Hematopoietic multipotent progenitor cell (in vitro differentiated cells): ENCODE measurements at regions not wholly inside any gene's neighbourhood (a gene's known extent, or its start where the extent isn't known, plus 50 kb on each side); places are given as distances from the start of the nearest gene placed in this dataset.

ENCODE experiments used
- DNase-seq, 3 donors: peaks; one replicate each; pipeline ENCODE4 v3.0.0-alpha.2; 2011 to 2015; ENCODE audit warnings: low read depth in 2 of 3, low spot score in 2 of 3

DNA sequence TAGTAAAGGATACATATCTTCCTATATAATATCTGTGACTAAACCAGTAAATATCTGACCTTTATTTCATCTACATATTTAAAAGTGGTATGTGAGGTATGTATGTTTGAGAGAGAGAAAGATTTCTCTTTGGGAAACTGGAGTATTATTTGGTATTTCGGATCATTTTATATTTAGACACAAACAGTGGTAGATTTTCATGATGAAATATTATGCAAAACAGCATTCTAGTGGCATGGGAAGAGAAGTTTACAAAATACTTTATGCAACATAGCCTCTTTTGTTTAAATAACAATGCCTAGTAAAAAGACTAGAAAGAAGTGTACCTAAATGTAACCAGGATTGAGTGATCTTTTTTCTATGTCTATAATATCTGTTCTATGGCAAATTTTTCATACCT, 98.6 kb upstream of the TMEM168 start:
- DNase-seq = no peak

GRCh38 chr7:112887976-112888375, 97.8 kb upstream of the TMEM168 start:
- no peak for DNase-seq

DNA sequence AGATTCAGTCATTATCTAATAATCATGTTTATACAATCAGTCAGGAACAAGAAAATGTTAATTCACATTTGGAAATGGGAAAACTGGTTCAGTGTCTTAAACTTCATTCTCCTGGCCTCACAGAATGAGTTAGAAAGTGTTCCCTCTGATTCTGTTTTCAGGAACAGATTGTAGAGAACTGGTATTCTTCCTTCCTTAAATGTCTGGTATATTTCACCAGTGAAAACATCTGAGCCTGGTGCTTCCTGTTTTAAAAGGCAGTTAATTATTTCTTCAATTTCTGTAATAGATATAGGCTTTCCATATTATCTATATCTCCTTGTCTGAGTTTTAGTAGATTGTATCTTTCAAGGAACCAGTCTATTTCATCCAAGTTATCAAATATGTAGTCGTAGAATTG, 97.1 kb upstream of the TMEM168 start:
- DNase-seq = peak in 1 of 3 donors; percentile 14

GRCh38 chr7:112886208-112886607, 96.0 kb upstream of the TMEM168 start:
- no peak for DNase-seq

DNA sequence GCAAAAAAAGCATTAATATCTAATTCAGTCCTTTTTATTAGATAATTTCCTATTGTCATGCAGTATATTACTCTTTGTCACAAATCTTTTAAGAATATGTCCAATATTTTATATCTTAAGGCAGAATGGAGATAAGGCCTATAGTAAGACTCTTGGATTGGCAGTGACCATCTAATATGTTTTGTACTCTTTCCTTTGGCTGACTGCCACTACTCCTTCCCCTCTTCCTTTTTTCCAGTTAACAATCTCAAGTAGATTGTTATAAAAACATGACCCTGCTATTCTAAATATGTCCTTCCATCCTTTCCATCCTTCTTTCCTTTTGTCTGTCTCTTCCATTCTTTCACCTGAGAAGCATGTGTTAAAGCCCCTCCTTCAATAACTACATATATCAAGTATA, 92.8 kb upstream of the TMEM168 start:
- DNase-seq = no peak

GRCh38 chr7:112882511-112882910, 92.3 kb upstream of the TMEM168 start:
- DNase-seq = peak in 1 of 3 donors; percentile 67

DNA sequence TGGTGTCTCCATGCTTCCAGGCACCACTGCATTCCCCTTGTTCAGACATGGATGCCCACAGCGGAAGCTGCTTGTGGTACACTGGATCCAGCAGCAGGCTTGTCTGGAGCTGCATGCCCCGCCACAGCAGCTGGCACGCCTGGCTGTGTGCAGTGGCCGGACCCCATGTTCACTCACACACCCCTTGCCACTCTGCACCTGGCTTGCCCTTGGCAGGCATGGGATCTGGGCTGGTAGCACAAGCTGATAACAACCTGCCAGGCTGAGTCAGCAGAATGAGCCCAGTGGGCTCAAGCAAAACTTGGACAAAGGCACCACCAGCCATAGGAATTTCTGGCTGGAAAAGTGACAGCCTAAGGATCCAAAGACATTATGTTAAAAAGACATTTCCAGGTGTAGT, 91.8 kb upstream of the TMEM168 start:
- DNase-seq = peak in 1 of 3 donors; percentile 6

DNA sequence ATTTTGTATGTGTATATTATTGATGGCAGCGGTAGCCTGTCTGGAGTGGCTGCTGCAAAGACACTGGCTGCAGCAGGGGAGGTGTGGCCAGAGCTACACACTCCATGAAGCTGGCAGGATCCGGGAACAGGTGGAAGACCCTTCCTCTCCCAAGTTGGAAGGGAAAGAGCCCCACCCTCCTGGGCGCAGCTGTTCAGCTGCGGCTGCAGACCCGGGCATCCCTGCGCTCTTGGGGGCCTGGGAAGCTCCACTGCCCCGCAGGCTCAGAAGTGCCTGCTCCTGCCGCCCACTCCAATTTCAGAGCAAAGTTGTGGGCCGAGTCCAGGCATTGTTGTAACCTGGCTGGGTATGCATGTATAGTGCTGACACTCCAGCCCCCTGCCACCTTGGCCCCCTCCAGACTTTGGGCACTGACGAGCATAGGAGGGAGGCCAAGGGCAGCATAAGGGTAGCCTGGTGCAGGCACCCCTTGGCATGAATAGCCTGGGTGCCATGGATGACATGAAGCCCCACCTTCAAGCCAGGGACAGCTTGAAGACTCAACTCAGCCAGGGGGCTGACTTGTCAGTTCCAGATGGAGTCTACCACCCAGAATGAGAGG, 90.7 kb upstream of the TMEM168 start:
- DNase-seq = no peak

- no peak for DNase-seq
Observed at GRCh38 chr7:112877691-112878460, 87.7 kb upstream of the TMEM168 start.

DNA sequence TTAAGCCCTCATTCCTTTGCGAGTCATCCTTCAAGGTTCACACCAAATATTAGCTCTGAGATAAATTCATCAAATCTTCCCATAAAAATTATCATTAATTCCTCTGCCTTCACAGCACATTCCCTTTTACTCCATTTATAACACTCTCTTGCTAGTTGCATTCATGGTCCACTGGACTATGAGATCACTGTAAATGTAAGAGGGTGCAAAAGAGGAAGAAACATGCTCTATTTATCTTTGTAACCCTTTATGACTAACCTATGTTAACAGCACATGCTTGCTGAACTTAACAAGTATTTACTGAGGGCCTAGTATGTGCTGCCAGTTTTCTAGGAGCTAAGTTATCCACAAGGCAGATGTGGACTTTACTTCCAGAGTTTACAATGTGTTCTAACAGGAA, 86.7 kb upstream of the TMEM168 start:
- no peak for DNase-seq

DNA sequence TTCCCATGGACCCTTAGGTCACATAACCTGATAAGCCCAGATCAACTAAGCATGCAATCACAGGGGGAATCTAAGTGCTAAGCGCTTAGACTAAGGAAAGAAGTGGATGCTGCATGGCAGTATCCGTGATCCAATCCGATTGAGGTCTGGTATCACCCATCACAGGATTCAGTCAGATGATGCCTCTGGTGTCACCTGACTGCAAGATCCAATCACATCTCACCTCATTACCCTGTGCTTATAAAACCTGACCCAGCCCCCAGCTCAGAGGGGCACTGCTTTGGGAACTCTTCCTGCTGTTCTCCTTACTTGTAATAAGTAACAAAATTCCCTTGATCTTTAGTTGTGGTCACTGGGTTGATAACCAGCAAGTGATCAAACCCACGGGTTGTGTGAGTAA, 84.7 kb upstream of the TMEM168 start:
- no peak for DNase-seq

- DNase-seq = peak in 1 of 3 donors; percentile 19
Observed at GRCh38 chr7:112873831-112874553, 83.8 kb upstream of the TMEM168 start.

DNA sequence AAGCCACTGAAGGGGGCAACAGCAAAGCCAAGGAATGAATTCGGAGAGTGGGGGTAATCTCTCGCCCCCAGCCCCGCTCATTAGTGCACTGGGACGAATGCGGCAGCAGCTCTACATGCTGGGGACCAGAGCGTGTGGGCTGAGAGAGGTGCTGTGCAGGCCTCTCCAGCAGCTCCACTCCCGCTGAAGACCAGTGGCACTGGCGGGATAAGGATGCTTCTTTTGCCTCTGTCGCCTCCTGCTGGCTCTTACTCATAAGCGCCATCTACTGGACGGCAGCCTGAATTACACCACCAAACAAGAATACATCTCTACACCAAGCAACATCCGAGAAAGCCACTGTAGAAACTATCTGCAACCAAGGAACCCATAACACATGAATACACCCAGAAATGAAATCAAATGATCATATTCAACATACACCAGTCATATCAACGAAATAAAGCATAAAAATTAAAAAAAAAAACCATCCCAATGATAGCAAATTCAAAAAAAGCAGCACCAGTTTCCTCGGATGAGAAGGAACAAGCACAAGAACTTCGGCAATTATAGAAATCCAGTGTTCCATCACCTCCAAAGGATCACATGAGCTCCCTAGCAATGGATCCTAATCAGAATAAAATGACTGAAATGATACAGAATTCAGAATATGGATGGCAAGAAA, 79.0 kb upstream of the TMEM168 start:
- peak; percentile 13 to 38 (median 27) for DNase-seq

- no peak for DNase-seq
Observed at GRCh38 chr7:112868609-112869008, 78.4 kb upstream of the TMEM168 start.

DNA sequence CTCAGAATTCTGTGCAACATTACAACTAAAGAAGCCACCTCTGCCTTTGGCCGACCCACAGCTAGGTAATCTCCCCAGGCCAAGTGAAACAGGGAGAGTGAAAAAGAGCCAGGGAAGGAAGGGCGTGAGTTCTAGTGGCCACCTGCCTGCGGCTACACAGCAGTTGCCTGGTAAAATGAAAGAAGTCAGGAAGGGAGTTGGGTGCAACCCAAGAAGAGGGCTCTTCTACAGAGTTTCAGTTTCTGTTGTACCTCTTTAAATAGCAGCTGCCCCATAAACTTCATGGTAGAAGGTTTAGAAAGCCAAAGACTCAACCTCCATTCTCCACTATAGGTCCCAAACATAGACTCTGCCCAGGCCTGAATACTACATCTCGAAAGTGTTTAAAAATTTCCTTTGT, 76.2 kb upstream of the TMEM168 start:
- peak in 1 of 3 donors; percentile 16 for DNase-seq

DNA sequence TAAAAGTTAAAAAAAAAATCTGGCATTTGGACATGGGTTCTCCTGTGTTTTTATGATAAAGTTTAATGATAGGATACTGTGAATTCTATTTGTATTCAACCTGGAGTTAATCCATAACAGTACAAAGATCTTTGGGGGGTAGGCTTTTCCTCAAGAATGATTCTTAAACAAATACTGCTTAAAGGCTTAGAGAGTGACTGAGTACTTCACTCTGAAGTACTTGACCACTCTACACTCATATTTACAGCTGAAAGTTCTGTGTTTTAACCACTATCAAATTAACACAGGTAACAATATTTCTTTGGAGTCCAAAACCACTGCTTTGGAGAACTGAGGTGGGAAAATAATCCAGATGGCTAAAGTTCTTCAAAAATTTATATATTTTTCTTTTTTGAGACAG, 74.2 kb upstream of the TMEM168 start:
- DNase-seq = no peak

DNA sequence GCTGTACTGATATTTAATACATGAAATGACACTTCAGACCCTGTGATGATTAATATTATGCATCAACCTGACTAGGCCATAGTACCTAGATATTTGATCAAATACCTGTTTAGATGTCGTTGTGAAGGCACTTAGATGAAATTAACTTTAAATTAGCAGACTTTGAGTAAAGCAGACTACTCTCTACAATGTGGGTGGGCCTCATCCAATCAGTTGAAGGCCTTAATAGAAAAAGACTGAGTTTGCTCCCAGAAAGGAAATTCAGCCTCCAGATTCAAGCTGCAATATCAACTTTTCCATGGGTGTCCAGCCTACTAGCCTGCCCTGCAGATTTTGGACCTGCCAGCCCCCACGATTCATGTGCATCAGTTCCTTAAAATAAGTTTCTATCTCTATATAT, 68.6 kb upstream of the TMEM168 start:
- no peak for DNase-seq

DNA sequence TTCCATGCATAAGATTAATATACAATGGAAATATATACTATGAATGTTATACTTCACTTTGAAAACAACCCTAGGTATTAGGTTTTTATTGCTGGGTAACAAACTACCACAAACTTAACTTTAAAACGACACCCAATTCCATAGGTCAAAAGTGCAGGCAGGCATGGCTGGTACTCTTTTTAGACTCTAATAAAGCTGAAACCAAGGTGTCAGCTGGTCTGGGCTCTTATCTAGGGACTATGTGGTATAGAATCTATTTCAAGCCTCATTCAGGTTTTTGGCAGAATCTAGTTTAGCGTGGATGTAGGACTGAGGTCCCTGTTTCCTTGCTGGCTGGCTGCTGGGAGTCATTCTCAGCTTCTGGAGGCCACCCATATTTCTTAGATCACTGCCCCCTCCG, 65.0 kb upstream of the TMEM168 start:
- no peak for DNase-seq

GRCh38 chr7:112854169-112854568, 64.0 kb upstream of the TMEM168 start:
- DNase-seq = no peak

GRCh38 chr7:112853422-112853821, 63.2 kb upstream of the TMEM168 start:
- DNase-seq = no peak

DNA sequence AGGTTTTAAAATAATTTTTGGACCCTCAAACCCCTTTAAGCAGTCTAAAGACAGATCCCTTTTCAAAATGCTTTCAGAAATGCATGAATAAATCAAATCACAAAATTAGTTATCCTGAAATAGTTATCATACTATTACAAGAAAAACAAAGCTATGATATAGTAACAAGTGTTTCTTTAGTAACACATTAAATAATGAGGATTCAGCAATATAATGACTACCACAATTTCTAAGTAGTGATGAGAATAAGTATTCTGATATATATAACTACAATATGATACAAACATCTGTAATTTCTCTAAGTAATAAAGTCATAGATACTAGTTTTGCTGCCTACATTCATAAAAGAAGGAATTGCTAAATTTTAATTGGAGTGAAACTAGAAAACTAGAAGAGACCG, 53.0 kb upstream of the TMEM168 start:
- DNase-seq = no peak
